H7 (cell line): ENCODE measurements at regions not wholly inside any gene's neighbourhood (a gene's known extent, or its start where the extent isn't known, plus 50 kb on each side); places are given as distances from the start of the nearest gene placed in this dataset.

ENCODE experiments used
- DNase-seq: peaks from one replicate; pipeline ENCODE4 v3.0.0; 2012
- H3K27me3 ChIP-seq: 2 replicates; pipeline ENCODE4 v1.6.0; 2011; ENCODE audit warnings: mild to moderate bottlenecking, low read length; ENCODE audit not compliant: control insufficient read depth, insufficient read depth
- H3K36me3 ChIP-seq: replicated peaks from 2 replicates; pipeline ENCODE4 v1.5.1; 2011; ENCODE audit warnings: low read length; ENCODE audit not compliant: control insufficient read depth, insufficient read depth
- H3K4me3 ChIP-seq: 2 replicates; pipeline ENCODE4 v1.5.1; 2011; ENCODE audit warnings: low read depth, mild to moderate bottlenecking, control low read depth, low read length, moderate library complexity; ENCODE audit not compliant: insufficient read depth

DNA sequence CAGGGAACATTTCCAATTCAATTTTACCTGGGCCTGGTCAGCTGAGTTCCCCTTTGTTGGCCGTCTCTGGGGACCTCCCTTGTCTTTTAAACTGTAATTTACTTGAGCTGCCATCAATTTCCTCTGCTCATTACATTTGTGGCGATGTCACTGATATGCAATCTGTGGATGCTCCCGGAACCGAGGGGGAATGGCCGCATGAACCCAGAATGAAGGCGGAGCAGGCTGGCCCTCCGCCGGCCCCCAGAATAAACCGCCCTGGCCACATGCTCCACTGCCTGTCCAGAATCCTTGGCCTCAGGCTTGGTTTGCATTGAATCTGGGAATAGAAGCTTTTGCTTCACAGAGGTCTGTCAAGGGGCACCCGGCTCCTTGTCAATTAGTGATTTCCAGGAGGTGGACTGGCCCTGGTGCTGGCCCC is 276.8 kb downstream of the TEX29 start:
- no peak overlapping the region for H3K4me3 ChIP-seq
- H3K27me3 ChIP-seq: 0 out of 2 replicates have a peak, but pooled peaks cover 1% of the 10 kb centered on the region
- no peaks in the 10 kb centered on the region for H3K36me3 ChIP-seq
- DNase-seq: peak; percentile 72

DNA sequence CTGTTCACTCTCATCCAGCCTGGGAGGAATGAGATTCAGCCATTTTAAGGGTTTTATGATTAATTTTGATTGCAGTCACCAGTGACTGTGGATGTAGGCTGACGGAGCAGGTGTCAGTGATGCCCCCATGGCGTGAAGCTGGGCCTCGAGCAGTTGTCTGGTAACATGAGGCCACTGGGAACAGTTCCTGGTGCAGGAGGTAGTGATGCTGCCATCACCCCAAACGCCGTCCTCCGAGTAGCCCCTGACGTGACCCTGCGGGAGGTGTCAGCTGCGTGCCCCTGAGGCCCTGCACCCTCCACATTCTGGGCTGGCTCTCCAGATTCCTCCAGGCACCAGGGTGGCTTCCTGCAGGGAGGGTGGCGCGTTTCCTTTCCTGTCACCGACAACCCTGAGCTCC is 277.2 kb downstream of the TEX29 start:
- DNase-seq: no peak
- 0 out of 2 replicates have a peak, but pooled peaks cover 1% of the 10 kb centered on the region for H3K27me3 ChIP-seq

DNA sequence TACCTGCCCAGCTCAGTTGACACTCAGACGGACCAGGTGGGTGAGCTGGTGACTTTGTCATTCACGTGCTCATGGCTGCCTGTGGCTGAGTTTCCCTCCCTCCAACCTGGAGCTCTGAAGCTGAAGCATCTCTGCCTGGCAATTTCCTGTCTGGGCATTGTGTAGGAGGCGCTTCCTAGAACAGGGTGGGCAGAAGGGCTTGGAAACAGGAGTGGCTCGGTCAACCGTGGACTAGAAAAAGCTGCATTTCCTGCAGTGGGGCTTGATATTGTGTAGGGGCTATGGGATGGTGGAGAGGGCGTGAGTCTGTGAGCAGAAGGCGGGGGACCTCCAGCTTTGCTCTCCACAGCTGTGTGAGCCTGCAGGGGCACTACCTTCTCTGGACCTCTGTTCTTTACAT is 278.3 kb downstream of the TEX29 start:
- no peak for DNase-seq
- Histone ChIP-seq H3K27me3 (0 out of 2 replicates have a peak, but pooled peaks cover 1% of the 10 kb centered on the region), H3K36me3 (no peaks in the 10 kb centered on the region), H3K4me3 (no peak overlapping the region)

More for the DNA sequence above, 277.2 kb downstream of the TEX29 start:
- Histone ChIP-seq H3K36me3 (no peaks in the 10 kb centered on the region), H3K4me3 (no peak overlapping the region)

DNA sequence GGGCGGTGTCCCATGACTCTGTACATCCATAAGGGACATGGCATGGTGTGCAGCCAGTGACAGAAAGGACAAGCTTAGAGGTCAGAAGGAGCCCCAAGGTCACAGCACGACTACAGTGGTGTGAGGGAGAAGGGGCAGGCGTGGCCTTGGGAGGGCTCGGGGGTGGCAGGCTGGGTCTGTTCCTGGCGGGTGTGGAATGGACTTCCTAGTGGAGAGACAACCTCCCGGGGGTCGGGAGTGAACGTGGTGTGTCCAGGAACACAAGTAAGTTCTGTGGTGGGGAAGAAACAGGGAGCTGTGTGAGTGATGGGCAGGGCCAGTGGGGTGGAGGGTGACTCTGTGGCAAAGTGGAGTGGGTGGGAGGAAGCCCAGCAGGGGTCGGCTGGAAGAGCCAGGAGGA is 279.3 kb downstream of the TEX29 start:
- Histone ChIP-seq H3K27me3 (0 out of 2 replicates have a peak, but pooled peaks cover 1% of the 10 kb centered on the region), H3K4me3 (no peak overlapping the region), H3K36me3 (no peaks in the 10 kb centered on the region)
- no peak for DNase-seq

- Histone ChIP-seq H3K36me3 (no peaks in the 10 kb centered on the region), H3K27me3 (0 out of 2 replicates have a peak, but pooled peaks cover 1% of the 10 kb centered on the region), H3K4me3 (no peak overlapping the region)
- DNase-seq: no peak
Measured at GRCh38 chr13:111602874-111603273, 282.4 kb downstream of the TEX29 start.

DNA sequence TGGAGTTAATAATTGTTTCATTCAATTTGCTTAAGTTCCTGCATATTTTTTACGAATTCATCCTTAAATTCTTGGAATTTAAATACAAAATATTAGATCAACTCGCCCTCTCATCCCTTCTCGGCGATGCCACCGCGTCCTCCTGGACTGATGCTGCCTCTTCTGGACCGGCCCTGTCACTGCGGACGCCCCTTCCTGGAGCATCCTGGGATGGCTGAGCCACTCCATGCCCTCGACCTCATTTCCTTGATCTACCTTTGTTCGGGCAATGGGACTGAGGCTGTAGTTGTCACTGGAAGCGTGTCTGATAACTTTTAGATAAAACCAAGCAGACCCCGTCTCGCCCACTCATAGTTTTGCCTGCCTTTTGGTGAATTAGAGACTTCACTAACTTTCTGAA is 283.7 kb downstream of the TEX29 start:
- Histone ChIP-seq H3K4me3 (no peak overlapping the region), H3K27me3 (no peaks in the 10 kb centered on the region), H3K36me3 (no peaks in the 10 kb centered on the region)
- peak; percentile 71 for DNase-seq

DNA sequence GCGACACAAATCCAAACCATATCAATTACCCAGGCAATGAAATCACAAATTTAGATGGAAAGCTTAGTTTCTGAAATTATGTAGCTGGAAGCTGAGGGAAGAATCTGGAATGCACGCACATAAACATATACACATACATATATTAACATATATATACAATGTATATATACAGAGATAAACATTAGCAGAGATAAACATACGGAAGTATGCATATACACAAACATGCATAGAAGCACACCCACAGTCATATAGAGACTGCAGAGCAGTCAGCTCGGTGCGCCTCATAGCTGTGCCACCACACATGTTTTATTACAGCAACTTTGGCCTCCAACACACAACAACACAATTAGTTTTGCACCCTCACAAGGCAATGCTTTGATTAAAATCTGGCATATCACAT is 288.1 kb downstream of the TEX29 start:
- H3K36me3 ChIP-seq: no peaks in the 10 kb centered on the region
- H3K4me3 ChIP-seq: no peak overlapping the region
- DNase-seq: no peak
- no peaks in the 10 kb centered on the region for H3K27me3 ChIP-seq

GRCh38 chr13:111609631-111610030 is 289.2 kb downstream of the TEX29 start:
- H3K36me3 ChIP-seq: no peaks in the 10 kb centered on the region
- H3K27me3 ChIP-seq: no peaks in the 10 kb centered on the region
- no peak for DNase-seq
- H3K4me3 ChIP-seq: no peak overlapping the region

- DNase-seq: no peak
- Histone ChIP-seq H3K36me3 (no peaks in the 10 kb centered on the region), H3K4me3 (no peak overlapping the region), H3K27me3 (no peaks in the 10 kb centered on the region)
Measured at GRCh38 chr13:111610081-111610480, 289.6 kb downstream of the TEX29 start.

GRCh38 chr13:111610879-111611278 is 290.4 kb downstream of the TEX29 start:
- H3K36me3 ChIP-seq: no peaks in the 10 kb centered on the region
- H3K27me3 ChIP-seq: no peaks in the 10 kb centered on the region
- DNase-seq: no peak
- no peak overlapping the region for H3K4me3 ChIP-seq

DNA sequence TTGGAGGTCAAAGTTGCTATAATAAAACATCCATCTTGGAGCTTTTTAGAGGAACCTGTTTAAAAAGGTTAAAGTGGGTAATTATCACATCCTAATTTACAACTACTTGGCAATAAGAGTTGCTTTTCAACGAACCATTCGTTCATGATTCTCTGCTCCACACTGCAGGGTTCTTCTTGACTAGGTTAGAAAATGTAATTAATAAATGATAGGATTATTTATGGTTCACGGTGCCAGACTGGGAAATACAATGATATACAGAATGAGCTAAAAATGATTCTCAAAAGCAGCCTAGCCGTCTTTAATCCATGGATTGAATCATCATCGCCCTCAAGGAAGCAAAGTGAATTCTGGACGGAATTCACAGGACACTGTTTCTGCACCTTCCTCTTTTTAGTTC is 291.2 kb downstream of the TEX29 start:
- no peak for DNase-seq
- H3K36me3 ChIP-seq: no peaks in the 10 kb centered on the region
- no peaks in the 10 kb centered on the region for H3K27me3 ChIP-seq

DNA sequence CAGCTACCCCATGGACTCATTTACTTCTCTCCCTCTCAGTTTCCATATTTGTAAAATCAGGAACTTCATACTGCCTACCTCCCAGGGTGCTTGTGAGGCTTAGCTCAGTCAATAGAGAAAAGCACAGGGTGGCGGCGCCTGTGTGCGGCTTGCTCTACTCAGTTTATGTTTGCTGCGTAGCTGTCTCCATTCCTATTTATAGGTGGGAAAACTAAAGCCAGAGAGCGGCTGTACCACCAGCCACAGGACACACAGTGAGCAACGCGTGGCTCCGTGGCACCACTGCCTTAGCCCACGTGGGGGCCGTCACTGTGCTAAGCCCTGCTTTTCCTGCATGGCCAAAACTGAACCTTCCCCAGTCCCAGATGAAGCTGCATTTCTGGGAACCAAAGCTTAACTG is 292.4 kb downstream of the TEX29 start:
- no peaks in the 10 kb centered on the region for H3K27me3 ChIP-seq
- DNase-seq: no peak
- no peak overlapping the region for H3K4me3 ChIP-seq
- no peaks in the 10 kb centered on the region for H3K36me3 ChIP-seq

More for the DNA sequence above, 291.2 kb downstream of the TEX29 start:
- no peak overlapping the region for H3K4me3 ChIP-seq

DNA sequence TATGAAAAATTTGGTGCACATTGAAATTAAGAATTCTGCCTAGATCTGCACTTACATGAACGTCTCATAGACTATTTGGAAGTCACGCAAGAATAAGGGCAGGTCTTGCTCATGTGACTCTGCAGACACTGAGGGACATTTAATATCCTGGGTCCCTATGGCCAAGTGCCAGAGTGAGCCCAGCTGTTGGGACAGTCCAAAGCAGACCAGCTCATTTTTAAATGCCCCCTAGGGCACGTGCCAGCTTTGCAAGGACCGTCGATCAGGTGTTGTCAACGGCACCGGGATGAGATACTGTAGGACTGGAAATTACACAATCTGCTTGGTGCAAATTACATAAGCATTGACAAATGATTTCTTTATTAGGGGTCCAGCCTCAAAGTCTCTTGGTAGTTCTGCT is 293.6 kb downstream of the TEX29 start:
- Histone ChIP-seq H3K36me3 (no peaks in the 10 kb centered on the region), H3K27me3 (no peaks in the 10 kb centered on the region), H3K4me3 (no peak overlapping the region)
- DNase-seq: no peak

GRCh38 chr13:111614613-111615012 is 294.2 kb downstream of the TEX29 start:
- Histone ChIP-seq H3K27me3 (no peaks in the 10 kb centered on the region), H3K4me3 (no peak overlapping the region), H3K36me3 (no peaks in the 10 kb centered on the region)
- no peak for DNase-seq

- H3K4me3 ChIP-seq: no peak overlapping the region
- DNase-seq: no peak
- no peaks in the 10 kb centered on the region for H3K27me3 ChIP-seq
- H3K36me3 ChIP-seq: no peaks in the 10 kb centered on the region
Measured at GRCh38 chr13:111616203-111616602, 295.8 kb downstream of the TEX29 start.

DNA sequence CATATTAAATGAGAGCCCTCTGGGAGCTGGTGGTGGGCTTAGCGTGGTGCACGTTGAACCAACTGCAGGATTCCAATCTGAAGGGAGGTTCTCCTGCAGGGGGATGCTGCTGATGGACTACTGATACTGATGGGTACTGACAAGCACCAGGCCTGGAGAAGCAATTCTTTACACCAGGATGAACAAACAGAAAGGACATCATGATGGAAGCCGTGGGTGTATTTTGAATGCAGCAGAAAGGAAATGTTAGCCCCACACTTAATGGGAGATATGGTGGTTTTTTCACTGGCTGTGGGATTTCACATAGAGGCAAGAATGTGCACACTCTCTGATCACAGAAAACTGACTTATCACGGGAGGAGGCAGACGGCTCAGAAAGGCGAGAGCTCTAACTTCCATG is 299.7 kb downstream of the TEX29 start:
- H3K36me3 ChIP-seq: no peaks in the 10 kb centered on the region
- H3K27me3 ChIP-seq: no peaks in the 10 kb centered on the region
- no peak for DNase-seq
- no peak overlapping the region for H3K4me3 ChIP-seq
